ENCODE measurements at regions not wholly inside any gene's neighbourhood (a gene's known extent, or its start where the extent isn't known, plus 50 kb on each side); places are given as distances from the start of the nearest gene placed in this dataset.

GRCh38 chr15:60086681-60087429, 82.7 kb downstream of the FOXB1 start:
- no peaks in the 10 kb centered on the region for H3K36me3 ChIP-seq
- no peak overlapping the region for H3K4me3 ChIP-seq (ENCODE audit: low read depth in 1 of 2, low read length in 1 of 2)
- no peak for TF ChIP-seq CTCF (IDR thresholded peaks at IDR 0.05)
- H3K27me3 ChIP-seq, result no peaks in the 10 kb centered on the region
- no peak overlapping the region for H3K27ac ChIP-seq
- no peaks in the 10 kb centered on the region for H3K9me3 ChIP-seq
- no peaks in the 10 kb centered on the region for H3K4me1 ChIP-seq (ENCODE audit: control insufficient read depth in 1 of 2, insufficient read depth in 1 of 2, low read depth in 1 of 2, low read length in 1 of 2)

DNA sequence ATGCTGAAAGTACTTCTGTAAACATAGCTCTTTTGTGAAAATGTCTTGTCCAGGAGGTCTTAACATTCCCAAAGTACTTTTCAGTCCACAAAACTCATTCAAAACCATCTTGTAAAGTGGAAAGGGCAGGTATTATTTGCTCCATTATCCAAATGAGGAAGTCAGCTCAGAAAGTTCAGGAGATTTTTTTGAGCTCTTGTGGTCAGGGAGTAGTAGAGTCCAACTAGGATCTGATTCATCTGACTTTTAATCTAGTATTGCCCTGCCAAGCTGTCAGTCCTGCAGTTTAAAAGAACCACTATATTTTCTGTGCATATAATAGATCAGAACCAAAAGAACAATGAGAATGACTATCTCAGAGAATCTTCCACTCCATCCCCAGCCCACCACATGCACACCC, 83.5 kb downstream of the FOXB1 start:
- Histone ChIP-seq H3K4me3 (ENCODE audit: low read depth in 1 of 2, low read length in 1 of 2) (no peak overlapping the region), H3K27me3 (no peaks in the 10 kb centered on the region), H3K9me3 (no peaks in the 10 kb centered on the region), H3K36me3 (no peaks in the 10 kb centered on the region), H3K27ac (no peak overlapping the region), H3K4me1 (ENCODE audit: control insufficient read depth in 1 of 2, insufficient read depth in 1 of 2, low read depth in 1 of 2, low read length in 1 of 2) (no peaks in the 10 kb centered on the region)
- no peak for TF ChIP-seq CTCF (IDR thresholded peaks at IDR 0.05)

DNA sequence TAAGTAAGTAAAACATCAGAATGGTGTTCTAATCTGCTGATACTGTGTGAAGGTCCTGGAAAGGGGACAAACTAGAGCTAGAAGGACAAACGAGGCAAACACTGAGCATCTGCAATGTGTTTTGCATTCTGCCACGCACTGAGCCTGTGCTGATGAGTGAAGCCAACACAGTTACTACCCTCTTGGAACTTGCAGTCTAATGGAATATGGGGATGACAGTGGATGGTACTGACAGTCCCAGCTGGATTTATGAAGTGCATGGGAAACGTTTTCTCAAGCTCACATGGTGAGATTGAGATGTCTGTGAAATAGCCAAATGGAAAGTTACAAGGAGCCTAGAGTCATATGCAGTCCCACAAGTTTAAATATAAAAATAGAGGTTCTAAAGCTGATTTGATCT, 86.6 kb downstream of the FOXB1 start:
- Histone ChIP-seq H3K27ac (no peak overlapping the region), H3K4me3 (ENCODE audit: low read depth in 1 of 2, low read length in 1 of 2) (no peak overlapping the region), H3K36me3 (no peaks in the 10 kb centered on the region), H3K9me3 (no peaks in the 10 kb centered on the region), H3K27me3 (no peaks in the 10 kb centered on the region), H3K4me1 (ENCODE audit: control insufficient read depth in 1 of 2, insufficient read depth in 1 of 2, low read depth in 1 of 2, low read length in 1 of 2) (no peaks in the 10 kb centered on the region)
- TF ChIP-seq CTCF (IDR thresholded peaks at IDR 0.05), result no peak

DNA sequence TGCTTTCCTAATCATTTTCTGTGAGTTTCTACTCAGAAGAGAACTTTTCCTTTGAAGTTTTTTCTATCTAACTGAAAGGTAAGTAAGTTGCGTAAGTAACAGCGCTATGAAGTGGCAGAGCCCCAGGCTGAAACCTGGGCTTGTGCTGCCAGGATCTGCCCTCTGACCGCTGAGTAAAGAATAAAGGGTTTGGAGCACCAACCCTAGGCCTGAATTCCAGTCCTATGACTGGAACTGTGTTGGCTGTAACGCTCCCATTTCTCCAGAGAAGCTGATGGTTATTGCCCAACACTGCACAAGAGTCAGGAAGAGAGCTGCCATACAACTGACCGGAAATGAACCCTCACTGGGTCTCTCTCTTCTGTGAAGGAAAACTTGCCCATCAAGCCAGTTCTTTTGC, 87.0 kb downstream of the FOXB1 start:
- Histone ChIP-seq H3K4me1 (ENCODE audit: control insufficient read depth in 1 of 2, insufficient read depth in 1 of 2, low read depth in 1 of 2, low read length in 1 of 2) (no peaks in the 10 kb centered on the region), H3K4me3 (ENCODE audit: low read depth in 1 of 2, low read length in 1 of 2) (no peak overlapping the region), H3K36me3 (no peaks in the 10 kb centered on the region), H3K9me3 (no peaks in the 10 kb centered on the region), H3K27me3 (no peaks in the 10 kb centered on the region), H3K27ac (no peak overlapping the region)
- TF ChIP-seq CTCF (IDR thresholded peaks at IDR 0.05), result no peak

- H3K9me3 ChIP-seq, result no peaks in the 10 kb centered on the region
- no peaks in the 10 kb centered on the region for H3K4me1 ChIP-seq (ENCODE audit: control insufficient read depth in 1 of 2, insufficient read depth in 1 of 2, low read depth in 1 of 2, low read length in 1 of 2)
- no peak overlapping the region for H3K27ac ChIP-seq
- no peaks in the 10 kb centered on the region for H3K36me3 ChIP-seq
- H3K27me3 ChIP-seq, result no peaks in the 10 kb centered on the region
- no peak overlapping the region for H3K4me3 ChIP-seq (ENCODE audit: low read depth in 1 of 2, low read length in 1 of 2)
- no peak for TF ChIP-seq CTCF (IDR thresholded peaks at IDR 0.05)
These were observed 87.8 kb downstream of the FOXB1 start for GRCh38 chr15:60091911-60092310.
